GM19239 (cell line): ENCODE measurements at regions not wholly inside any gene's neighbourhood (a gene's known extent, or its start where the extent isn't known, plus 50 kb on each side); places are given as distances from the start of the nearest gene placed in this dataset.

ENCODE experiments used
- DNase-seq: peaks from one replicate; pipeline ENCODE4 v3.0.0; 2011; ENCODE audit warnings: low spot score; ENCODE audit not compliant: insufficient read length
- FAIRE-seq: peaks from 2 replicates; lab custom pipeline; 2011; peaks lifted over from hg19 to GRCh38; lab: Jason Lieb, UNC

- no peak for FAIRE-seq
- no peak for DNase-seq
Observed at GRCh38 chr18:22032392-22032961, 136.9 kb upstream of the GATA6 start.

DNA sequence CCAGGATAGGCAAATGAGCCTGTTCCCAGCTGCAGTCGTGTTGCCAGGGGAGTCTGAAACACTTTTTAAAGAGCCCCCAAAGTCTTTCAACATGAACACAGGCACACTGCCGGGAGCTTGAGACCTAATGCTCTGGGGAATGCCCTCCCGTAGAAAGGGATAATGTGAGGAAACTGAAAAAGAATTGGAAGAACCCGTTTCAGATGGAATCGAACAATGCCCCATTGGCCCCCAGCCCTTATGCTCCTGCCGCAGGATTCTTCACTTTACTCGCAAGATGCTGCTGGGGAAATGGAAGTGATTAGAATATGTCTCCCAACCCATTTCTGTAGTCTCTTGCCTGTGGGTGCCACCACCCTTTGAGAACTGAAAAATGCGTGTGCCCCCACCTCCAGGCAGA, 136.3 kb upstream of the GATA6 start:
- FAIRE-seq: no peak
- no peak for DNase-seq

- no peak for FAIRE-seq
Observed at GRCh38 chr18:22034276-22034675, 135.1 kb upstream of the GATA6 start.

DNA sequence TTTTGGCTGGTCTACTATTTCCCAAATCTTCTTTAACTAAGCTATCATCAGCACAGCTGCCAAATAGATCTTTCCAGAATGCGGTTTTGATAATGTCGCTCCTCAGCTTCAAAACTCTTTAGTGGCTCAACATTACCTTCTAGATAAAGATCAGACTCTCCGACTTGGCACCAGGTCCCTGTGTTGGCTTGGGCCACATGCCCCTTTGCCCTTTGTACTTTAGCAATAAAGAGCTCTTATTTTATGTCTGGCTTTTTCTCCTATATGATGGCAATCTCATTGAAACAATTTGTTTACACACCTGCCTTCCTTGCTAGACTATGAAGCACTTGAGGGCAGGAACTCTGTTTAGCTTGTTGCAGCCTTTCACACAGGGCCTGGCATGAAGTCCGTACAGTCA, 128.9 kb upstream of the GATA6 start:
- DNase-seq (no peak), FAIRE-seq (no peak)

More at GRCh38 chr18:22034276-22034675, 135.1 kb upstream of the GATA6 start:
- no peak for DNase-seq

GRCh38 chr18:22043837-22044236, 125.6 kb upstream of the GATA6 start:
- FAIRE-seq (no peak), DNase-seq (no peak)

GRCh38 chr18:22044474-22045220, 124.7 kb upstream of the GATA6 start:
- no peak for FAIRE-seq
- DNase-seq: no peak

DNA sequence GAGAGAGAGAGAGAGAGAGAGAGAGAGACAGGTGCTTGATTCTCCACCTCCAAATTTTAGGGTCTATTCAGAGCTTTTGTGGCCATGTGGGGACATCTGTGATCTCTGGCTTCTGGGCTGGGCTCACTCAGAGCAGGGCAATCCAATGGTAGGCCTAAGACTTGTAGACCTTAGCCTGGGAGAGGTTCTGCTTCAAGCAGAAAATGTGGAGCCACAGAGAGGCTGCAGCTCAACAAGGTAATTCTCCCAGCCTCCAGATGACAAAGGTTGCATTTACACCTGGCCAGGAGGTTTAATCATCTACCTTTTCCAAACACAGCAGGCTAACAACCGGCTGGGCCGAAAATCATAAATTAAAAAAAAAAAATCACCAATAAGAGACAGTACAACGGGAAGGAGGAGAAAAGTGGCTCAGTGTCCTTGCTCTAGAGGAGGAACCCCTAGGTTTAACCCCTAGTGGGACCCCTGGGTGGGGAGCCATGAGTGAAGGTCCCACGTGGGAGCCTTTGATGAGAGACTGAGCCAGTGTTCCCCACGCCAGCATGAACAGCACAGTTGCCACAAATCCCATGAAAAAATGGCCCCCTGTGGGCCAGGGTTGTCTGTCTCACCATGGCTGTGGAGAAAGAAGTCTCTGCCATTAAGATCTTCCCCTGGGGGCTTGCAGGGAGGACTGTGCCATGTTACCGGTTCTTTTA, 124.0 kb upstream of the GATA6 start:
- no peak for DNase-seq
- no peak for FAIRE-seq

DNA sequence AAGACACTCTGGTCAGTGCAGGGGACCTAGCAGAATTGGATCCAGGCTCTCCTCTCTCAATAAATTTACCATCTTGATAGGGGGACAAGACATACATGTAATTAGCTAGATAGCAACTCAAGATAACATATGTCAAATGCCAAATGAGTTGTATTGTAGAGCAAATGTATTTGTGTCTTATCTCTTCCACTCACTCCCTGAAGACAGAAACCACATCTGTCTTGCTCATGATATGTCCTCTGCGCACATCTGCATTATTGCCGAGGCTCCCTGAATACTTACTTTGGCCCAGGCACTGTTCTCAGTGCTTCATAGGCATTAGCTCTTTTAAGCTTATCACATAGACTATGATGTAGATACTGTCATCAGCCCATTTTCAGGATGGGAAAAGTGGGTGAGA, 122.9 kb upstream of the GATA6 start:
- DNase-seq (no peak), FAIRE-seq (no peak)

- no peak for DNase-seq
- no peak for FAIRE-seq
Observed at GRCh38 chr18:22047485-22047884, 121.9 kb upstream of the GATA6 start.

GRCh38 chr18:22048221-22048620, 121.2 kb upstream of the GATA6 start:
- FAIRE-seq: no peak
- DNase-seq: no peak

- DNase-seq: no peak
- no peak for FAIRE-seq
Observed at GRCh38 chr18:22048932-22049615, 120.3 kb upstream of the GATA6 start.

- FAIRE-seq (no peak), DNase-seq (no peak)
Observed at GRCh38 chr18:22052405-22053105, 116.8 kb upstream of the GATA6 start.

GRCh38 chr18:22055466-22056238, 113.7 kb upstream of the GATA6 start:
- no peak for DNase-seq
- no peak for FAIRE-seq

GRCh38 chr18:22056950-22057349, 112.4 kb upstream of the GATA6 start:
- FAIRE-seq (no peak), DNase-seq (no peak)

- no peak for DNase-seq
- no peak for FAIRE-seq
Observed at GRCh38 chr18:22057908-22058527, 111.4 kb upstream of the GATA6 start.

DNA sequence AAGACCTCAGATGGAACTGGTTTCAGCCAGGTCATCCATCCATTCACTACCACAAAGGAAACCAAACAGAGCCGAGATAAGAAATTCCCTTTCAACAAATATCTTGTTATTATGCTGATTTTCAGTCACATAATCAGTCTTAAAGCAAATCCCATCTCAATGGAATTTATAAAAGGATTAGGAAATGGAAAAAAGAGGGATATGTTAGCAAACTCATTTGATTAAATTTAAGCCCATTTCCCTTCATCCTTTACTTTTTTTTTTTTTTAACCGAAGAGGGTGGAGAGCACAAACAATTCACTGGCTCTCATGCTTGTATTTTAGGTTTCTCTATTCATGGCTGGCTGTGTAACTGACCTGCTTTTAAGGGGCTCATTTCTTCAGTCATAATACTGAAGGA, 109.0 kb upstream of the GATA6 start:
- DNase-seq: no peak
- no peak for FAIRE-seq

DNA sequence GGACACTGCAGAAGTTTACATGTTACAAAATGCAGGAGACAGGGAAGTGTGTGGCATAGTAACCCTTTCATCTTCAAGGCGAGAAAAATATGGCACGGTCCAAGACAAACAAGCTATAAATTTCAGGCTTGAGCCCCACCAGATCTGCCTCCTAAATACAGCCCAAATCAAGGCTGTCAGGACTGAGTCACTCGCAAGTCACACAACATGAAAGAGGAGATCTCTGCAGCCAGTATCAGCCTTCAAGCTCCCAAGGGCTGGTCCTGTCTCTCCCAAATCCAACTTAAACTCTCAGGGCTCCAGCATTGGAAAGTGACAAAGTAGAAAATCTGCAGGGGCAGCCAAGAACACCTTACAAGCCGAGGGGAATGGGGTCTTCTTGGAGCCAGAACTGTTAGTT, 106.3 kb upstream of the GATA6 start:
- DNase-seq (no peak), FAIRE-seq (no peak)

DNA sequence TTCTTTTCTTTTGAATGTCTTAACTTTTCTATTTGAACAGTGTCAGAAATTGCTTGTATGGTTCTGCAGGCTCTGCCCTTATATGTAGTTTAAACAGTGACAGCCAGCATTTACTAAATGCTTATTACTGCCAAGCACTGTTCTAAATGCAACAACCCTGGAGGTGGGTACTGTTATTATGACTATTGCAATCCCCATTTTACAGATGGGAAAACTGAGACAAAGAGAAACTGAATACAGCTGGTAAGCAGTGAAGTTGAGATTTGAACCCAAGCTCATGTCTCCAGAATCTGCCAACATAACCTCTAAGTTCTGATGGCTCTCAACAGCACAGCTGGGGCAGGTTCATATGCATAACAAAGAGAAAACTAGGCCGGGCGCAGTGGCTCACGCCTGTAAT, 105.7 kb upstream of the GATA6 start:
- DNase-seq (no peak), FAIRE-seq (no peak)

- DNase-seq (no peak), FAIRE-seq (no peak)
Observed at GRCh38 chr18:22064581-22064980, 104.8 kb upstream of the GATA6 start.
